Peyer's patch (tissue), 4 donors: ENCODE measurements at regions not wholly inside any gene's neighbourhood (a gene's known extent, or its start where the extent isn't known, plus 50 kb on each side); places are given as distances from the start of the nearest gene placed in this dataset.

Source experiments
- POLR2A ChIP-seq, 2 donors: fragments of 450-650 bp; IDR thresholded peaks; one replicate each; pipeline ENCODE4 v1.5.1; 2017; ENCODE audit warnings: antibody characterized with exemption in 2 of 2, mild to moderate bottlenecking in 2 of 2, moderate library complexity in 2 of 2
- TF ChIP-seq, protein P1 (sequence below), 6 experiments: fragments of 450-650 bp in 4 of 6; fragments of 200-600 bp in 2 of 6; sonication (generic) in 1 of 6; IDR thresholded peaks; one replicate each; pipeline ENCODE4 v1.5.1; 2017 to 2019; ENCODE audit warnings: antibody characterized with exemption in 6 of 6, mild to moderate bottlenecking in 3 of 6, moderate library complexity in 1 of 6

DNA sequence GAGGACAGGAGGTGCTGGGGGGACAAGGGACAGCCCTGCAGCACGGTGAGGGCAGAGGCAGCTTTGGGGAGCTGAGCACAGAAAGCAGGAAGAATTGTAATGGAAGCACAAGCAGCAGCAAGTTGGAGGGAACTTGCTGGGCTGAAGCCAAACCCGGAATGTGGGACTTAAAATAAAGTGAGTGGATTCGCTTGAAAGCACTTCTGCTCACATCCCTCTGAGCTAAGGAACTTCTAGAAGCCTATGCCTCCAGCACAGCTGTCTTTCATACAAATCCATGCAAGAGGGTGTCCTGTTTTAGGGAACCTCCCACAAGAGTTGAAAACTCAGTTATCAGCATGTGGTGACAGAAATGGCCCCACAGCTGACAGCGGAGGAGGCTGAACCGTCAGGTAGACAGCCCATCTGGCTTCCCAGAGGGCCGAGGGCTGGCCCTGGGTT lies 71.4 kb upstream of the MLN start:
- TF ChIP-seq, protein P1, sequence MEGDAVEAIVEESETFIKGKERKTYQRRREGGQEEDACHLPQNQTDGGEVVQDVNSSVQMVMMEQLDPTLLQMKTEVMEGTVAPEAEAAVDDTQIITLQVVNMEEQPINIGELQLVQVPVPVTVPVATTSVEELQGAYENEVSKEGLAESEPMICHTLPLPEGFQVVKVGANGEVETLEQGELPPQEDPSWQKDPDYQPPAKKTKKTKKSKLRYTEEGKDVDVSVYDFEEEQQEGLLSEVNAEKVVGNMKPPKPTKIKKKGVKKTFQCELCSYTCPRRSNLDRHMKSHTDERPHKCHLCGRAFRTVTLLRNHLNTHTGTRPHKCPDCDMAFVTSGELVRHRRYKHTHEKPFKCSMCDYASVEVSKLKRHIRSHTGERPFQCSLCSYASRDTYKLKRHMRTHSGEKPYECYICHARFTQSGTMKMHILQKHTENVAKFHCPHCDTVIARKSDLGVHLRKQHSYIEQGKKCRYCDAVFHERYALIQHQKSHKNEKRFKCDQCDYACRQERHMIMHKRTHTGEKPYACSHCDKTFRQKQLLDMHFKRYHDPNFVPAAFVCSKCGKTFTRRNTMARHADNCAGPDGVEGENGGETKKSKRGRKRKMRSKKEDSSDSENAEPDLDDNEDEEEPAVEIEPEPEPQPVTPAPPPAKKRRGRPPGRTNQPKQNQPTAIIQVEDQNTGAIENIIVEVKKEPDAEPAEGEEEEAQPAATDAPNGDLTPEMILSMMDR (IDR thresholded peaks at IDR 0.05): no peak
- no peak for TF ChIP-seq POLR2A (IDR thresholded peaks at IDR 0.05)
